ENCODE measurements at regions not wholly inside any gene's neighbourhood (a gene's known extent, or its start where the extent isn't known, plus 50 kb on each side); places are given as distances from the start of the nearest gene placed in this dataset.

DNA sequence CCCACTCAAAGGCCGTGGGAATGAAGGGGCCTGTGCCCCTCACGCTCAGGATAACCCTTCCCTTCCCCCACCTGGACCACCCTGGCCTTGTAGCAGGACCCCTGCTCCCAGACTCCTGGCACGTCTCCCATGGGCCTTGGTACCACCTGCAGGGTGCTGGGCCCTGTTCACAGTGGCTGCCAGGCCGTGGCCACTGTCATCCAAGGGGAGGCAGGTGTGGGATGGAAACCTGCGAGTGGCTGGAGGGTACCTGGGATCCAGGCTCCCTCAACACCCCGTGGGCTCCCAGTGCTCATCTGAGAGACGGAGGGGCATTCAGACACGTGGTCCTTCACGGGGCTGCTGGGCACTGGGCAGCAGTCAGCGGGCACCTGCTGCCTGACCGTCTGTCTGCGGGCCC is 75.6 kb upstream of the CIBAR2 start:
- TF ChIP-seq, protein P1, sequence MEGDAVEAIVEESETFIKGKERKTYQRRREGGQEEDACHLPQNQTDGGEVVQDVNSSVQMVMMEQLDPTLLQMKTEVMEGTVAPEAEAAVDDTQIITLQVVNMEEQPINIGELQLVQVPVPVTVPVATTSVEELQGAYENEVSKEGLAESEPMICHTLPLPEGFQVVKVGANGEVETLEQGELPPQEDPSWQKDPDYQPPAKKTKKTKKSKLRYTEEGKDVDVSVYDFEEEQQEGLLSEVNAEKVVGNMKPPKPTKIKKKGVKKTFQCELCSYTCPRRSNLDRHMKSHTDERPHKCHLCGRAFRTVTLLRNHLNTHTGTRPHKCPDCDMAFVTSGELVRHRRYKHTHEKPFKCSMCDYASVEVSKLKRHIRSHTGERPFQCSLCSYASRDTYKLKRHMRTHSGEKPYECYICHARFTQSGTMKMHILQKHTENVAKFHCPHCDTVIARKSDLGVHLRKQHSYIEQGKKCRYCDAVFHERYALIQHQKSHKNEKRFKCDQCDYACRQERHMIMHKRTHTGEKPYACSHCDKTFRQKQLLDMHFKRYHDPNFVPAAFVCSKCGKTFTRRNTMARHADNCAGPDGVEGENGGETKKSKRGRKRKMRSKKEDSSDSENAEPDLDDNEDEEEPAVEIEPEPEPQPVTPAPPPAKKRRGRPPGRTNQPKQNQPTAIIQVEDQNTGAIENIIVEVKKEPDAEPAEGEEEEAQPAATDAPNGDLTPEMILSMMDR (IDR thresholded peaks at IDR 0.05): no peak
- TF ChIP-seq POLR2AphosphoS5 (IDR thresholded peaks at IDR 0.05; ENCODE audit: insufficient read depth in 1 of 2, low read depth in 1 of 2) (no peak), POLR2A (IDR thresholded peaks at IDR 0.05) (no peak)

DNA sequence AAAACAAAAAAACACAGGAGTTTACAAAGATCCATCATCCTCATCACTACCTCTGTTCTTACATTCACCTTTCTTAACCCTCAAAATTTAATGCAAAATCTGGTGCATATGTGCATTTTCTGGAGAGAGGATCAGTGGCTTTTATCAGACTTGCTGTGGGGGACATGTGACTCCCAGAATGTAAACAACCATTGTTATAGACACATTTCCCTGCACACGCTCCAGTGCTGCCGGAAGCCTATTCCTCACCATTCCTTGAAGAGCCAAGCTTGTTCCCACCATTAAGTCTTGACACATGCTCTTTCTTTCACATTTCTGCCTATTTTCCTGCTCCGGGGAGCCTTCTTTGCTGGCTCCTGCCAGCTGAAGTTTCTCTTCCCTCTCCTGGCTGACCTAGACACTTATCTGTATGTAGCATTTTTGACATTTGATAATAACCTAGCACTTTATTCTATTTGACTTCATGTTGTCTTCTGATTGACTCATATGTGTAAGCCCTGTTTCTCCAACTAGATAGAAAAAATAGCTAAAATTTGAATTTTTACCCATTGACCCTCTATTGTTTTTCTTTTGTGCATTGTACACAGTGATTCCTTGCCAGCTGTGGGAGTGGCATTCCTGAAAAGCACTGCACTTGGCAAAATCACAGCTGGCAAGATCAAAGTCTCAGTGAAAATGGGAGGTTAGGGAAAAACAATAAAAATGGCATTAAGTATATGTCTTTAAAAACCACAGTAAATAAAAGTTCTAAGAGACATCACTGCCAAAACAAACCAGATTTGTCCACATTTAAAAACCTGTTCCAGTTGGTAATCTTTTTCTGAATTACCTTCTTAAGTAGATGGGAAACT is 76.8 kb upstream of the CIBAR2 start:
- H3K27me3 ChIP-seq: no peaks in the 10 kb centered on the region
- peaks cover 7% of the 10 kb centered on the region for H3K9me3 ChIP-seq
- H3K27ac ChIP-seq: no peak overlapping the region
- intact Hi-C loops (cut with DNase I): no loop called here
- H3K4me3 ChIP-seq: no peak overlapping the region
- H3K36me3 ChIP-seq: peaks cover 0 to 4% of the 10 kb centered on the region in 2 donors
- DNase-seq (ENCODE audit: extremely low spot score in 2 of 2): no peak
- TF ChIP-seq, protein P1 (IDR thresholded peaks at IDR 0.05): no peak
- TF ChIP-seq POLR2A (IDR thresholded peaks at IDR 0.05) (no peak), POLR2AphosphoS5 (IDR thresholded peaks at IDR 0.05; ENCODE audit: insufficient read depth in 1 of 2, low read depth in 1 of 2) (no peak)
- no peaks in the 10 kb centered on the region for H3K4me1 ChIP-seq

More for the DNA sequence above, 75.6 kb upstream of the CIBAR2 start:
- Histone ChIP-seq H3K9me3 (peaks cover 7% of the 10 kb centered on the region), H3K36me3 (peaks cover 0 to 4% of the 10 kb centered on the region in 2 donors), H3K4me3 (no peak overlapping the region), H3K4me1 (no peaks in the 10 kb centered on the region), H3K27me3 (no peaks in the 10 kb centered on the region), H3K27ac (no peak overlapping the region)
- no peak for DNase-seq (ENCODE audit: extremely low spot score in 2 of 2)
- intact Hi-C loops (cut with DNase I): no loop called here

DNA sequence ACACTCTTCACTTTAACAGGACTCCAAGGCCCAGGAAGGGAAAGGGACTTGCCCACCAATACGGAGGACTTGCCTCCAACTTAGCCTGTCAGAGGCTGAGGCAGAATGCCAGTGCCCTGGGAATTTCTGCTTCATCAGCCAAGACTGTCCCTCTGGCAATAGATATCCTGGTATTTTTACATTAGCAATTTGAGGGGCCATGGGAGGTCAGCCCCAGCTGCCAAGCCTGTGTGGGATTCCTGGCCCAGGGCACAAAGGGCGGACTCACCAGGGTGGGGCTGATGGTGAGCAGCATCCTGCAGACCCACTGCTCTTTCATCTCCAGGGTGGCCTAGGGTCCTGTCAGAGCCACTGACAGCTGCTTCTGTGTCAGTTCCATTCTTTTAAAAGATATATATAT is 78.3 kb upstream of the CIBAR2 start:
- no peaks in the 10 kb centered on the region for H3K27me3 ChIP-seq
- intact Hi-C loops (cut with DNase I): no loop called here
- H3K4me1 ChIP-seq: peaks cover 4% of the 10 kb centered on the region
- peaks cover 7% of the 10 kb centered on the region for H3K9me3 ChIP-seq
- DNase-seq (ENCODE audit: extremely low spot score in 2 of 2): no peak
- H3K4me3 ChIP-seq: no peak overlapping the region
- no peaks in the 10 kb centered on the region for H3K36me3 ChIP-seq
- H3K27ac ChIP-seq: no peak overlapping the region
- TF ChIP-seq POLR2AphosphoS5 (IDR thresholded peaks at IDR 0.05; ENCODE audit: insufficient read depth in 1 of 2, low read depth in 1 of 2) (no peak), POLR2A (IDR thresholded peaks at IDR 0.05) (no peak)
- TF ChIP-seq, protein P1 (IDR thresholded peaks at IDR 0.05): no peak

DNA sequence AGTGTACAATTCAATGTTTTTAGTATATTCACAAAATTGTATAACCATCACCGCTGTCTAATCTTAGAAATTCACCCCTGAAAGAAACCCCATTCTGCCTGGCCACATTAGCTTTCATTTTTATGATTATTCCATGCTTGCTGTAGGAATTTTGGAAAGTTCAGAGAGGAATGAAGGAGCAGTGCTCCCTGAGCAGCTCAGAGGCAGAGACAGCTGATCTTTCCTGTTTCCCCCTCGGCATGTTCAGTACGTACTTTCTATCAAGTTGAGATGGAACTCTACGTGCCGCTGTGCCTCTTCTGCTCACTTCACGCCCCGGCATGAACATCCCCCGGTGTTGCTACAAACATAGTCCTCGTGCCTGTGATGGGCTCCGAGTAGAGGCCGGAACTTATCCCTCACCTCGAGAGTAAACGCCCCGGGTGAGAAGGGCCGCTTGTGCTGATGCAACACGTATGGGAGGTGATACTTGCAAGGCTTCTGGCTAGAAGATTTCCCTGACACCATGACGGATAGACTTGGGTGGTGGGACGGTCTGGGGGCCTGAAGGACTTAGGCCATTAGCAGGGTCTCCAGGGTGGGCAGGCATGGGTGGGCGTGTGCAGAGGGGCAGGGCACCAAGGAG is 79.2 kb upstream of the CIBAR2 start:
- H3K27me3 ChIP-seq: no peaks in the 10 kb centered on the region

More for the DNA sequence above, 79.2 kb upstream of the CIBAR2 start:
- TF ChIP-seq POLR2A (IDR thresholded peaks at IDR 0.05): no peak
- TF ChIP-seq, protein P1 (IDR thresholded peaks at IDR 0.05): no peak
- TF ChIP-seq POLR2AphosphoS5 (IDR thresholded peaks at IDR 0.05; ENCODE audit: insufficient read depth in 1 of 2, low read depth in 1 of 2): no peak
- H3K36me3 ChIP-seq: no peaks in the 10 kb centered on the region
- no peak for DNase-seq (ENCODE audit: extremely low spot score in 2 of 2)
- no peak overlapping the region for H3K4me3 ChIP-seq
- peaks cover 13% of the 10 kb centered on the region for H3K4me1 ChIP-seq
- intact Hi-C loops (cut with DNase I): no loop called here
- peaks cover 7% of the 10 kb centered on the region for H3K9me3 ChIP-seq
- H3K27ac ChIP-seq: no peak overlapping the region

Data from vagina (tissue), 2 donors.